IMR-90 (cell line): ENCODE measurements at regions not wholly inside any gene's neighbourhood (a gene's known extent, or its start where the extent isn't known, plus 50 kb on each side); places are given as distances from the start of the nearest gene placed in this dataset.

Experiments
- ATAC-seq: fragments of 200-7000 bp; cut with Tn5 transposase; 2 replicates; pipeline ENCODE4 v1.9.1; 2020; ENCODE audit warnings: low read depth, mild to moderate bottlenecking, moderate library complexity
- BruUV-seq: library from RNA; stranded (reverse); fragments of 400-500 nt; replicated peaks from 2 replicates; lab custom pipeline; 2021; lab: Mats Ljungman, UMichigan
- CTCF ChIA-PET: fragments of 300-600 bp; formaldehyde crosslinking; extraction: SDS; loops from one replicate; lab custom pipeline; 2021; ENCODE audit warnings: antibody characterized with exemption; lab: Yijun Ruan, JAX
- POLR2A ChIA-PET: fragments of 300-600 bp; sonication (Branson Sonifier 250); formaldehyde crosslinking; loops from one replicate; lab custom pipeline; 2022; ENCODE audit warnings: antibody characterized with exemption; ENCODE audit not compliant: unreplicated experiment; lab: Charles Lee
- DNase-seq: peaks from one replicate; pipeline ENCODE4 v3.0.0; 2013
- H2AFZ ChIP-seq: replicated peaks from 2 replicates; pipeline ENCODE3; 2013; ENCODE audit warnings: low read length, mild to moderate bottlenecking; ENCODE audit not compliant: poor library complexity
- H2AK5ac ChIP-seq: 2 replicates; pipeline ENCODE4 v1.6.1; 2013; ENCODE audit warnings: low read depth, low read length, inconsistent platforms
- H2AK9ac ChIP-seq: replicated peaks from 2 replicates; pipeline ENCODE3; 2013; ENCODE audit warnings: mild to moderate bottlenecking, low read depth, low read length, moderate library complexity; ENCODE audit not compliant: poor library complexity
- H2BK120ac ChIP-seq: 2 replicates; pipeline ENCODE4 v1.6.1; 2013; ENCODE audit warnings: low read depth, low read length, inconsistent platforms
- H2BK15ac ChIP-seq: 3 replicates; pipeline ENCODE4 v1.6.1; 2013; ENCODE audit warnings: low read depth, low read length, inconsistent platforms
- H2BK20ac ChIP-seq: 2 replicates; pipeline ENCODE4 v1.6.1; 2013; ENCODE audit warnings: low read depth, mild to moderate bottlenecking, inconsistent platforms, low read length, moderate library complexity
- H2BK5ac ChIP-seq: 2 replicates; pipeline ENCODE4 v1.6.1; 2013; ENCODE audit warnings: mild to moderate bottlenecking, low read depth, low read length, inconsistent platforms; ENCODE audit not compliant: poor library complexity, severe bottlenecking
- H3K14ac ChIP-seq: replicated peaks from 2 replicates; pipeline ENCODE4 v1.6.1; 2013; ENCODE audit warnings: low read depth, low read length, inconsistent platforms
- H3K18ac ChIP-seq: 2 replicates; pipeline ENCODE4 v1.6.1; 2013; ENCODE audit warnings: low read depth, low read length, control low read depth
- H3K23ac ChIP-seq: 2 replicates; pipeline ENCODE4 v1.6.1; 2013; ENCODE audit warnings: low read depth, low read length, inconsistent platforms
- H3K27ac ChIP-seq: 2 replicates; pipeline ENCODE4 v1.5.1; 2013; ENCODE audit warnings: mild to moderate bottlenecking, control low read depth, low read length; ENCODE audit not compliant: insufficient read depth
- H3K27me3 ChIP-seq: 2 replicates; pipeline ENCODE4 v1.6.1; 2013; ENCODE audit warnings: low read length; ENCODE audit not compliant: control insufficient read depth, insufficient read depth
- H3K36me3 ChIP-seq: 2 replicates; pipeline ENCODE4 v1.6.1; 2013; ENCODE audit warnings: low read length, mixed read lengths; ENCODE audit not compliant: control insufficient read depth, insufficient read depth
- H3K4ac ChIP-seq: 2 replicates; pipeline ENCODE4 v1.6.1; 2013; ENCODE audit warnings: low read depth, low read length, inconsistent platforms
- H3K4me1 ChIP-seq: 2 replicates; pipeline ENCODE4 v1.6.1; 2013; ENCODE audit warnings: low read length, mixed read lengths; ENCODE audit not compliant: control insufficient read depth, insufficient read depth
- H3K4me2 ChIP-seq: 2 replicates; pipeline ENCODE4 v1.6.1; 2013; ENCODE audit warnings: low read depth, mild to moderate bottlenecking, control low read depth, low read length, moderate library complexity
- H3K4me3 ChIP-seq: 2 replicates; pipeline ENCODE4 v1.5.1; 2013; ENCODE audit warnings: low read depth, mild to moderate bottlenecking, control low read depth, low read length, moderate library complexity; ENCODE audit not compliant: insufficient read depth
- H3K56ac ChIP-seq: 2 replicates; pipeline ENCODE4 v1.6.1; 2013; ENCODE audit warnings: low read length, inconsistent platforms; ENCODE audit not compliant: insufficient read depth; ENCODE audit errors: extremely low read depth
- H3K79me1 ChIP-seq, 2 experiments: 2 replicates each; pipeline ENCODE4 v1.6.1; 2013; ENCODE audit warnings: low read length in 2 of 2, inconsistent platforms in 1 of 2, low read depth in 1 of 2
- H3K9ac ChIP-seq: 2 replicates; pipeline ENCODE4 v1.6.1; 2013; ENCODE audit warnings: low read depth, low read length, control low read depth
- H3K9me1 ChIP-seq: 2 replicates; pipeline ENCODE4 v1.6.1; 2013; ENCODE audit warnings: low read length, inconsistent platforms; ENCODE audit not compliant: insufficient read depth
- H3K9me3 ChIP-seq: 2 replicates; pipeline ENCODE4 v1.6.1; 2013; ENCODE audit warnings: low read length; ENCODE audit not compliant: control insufficient read depth, insufficient read depth
- H4K20me1 ChIP-seq: 2 replicates; pipeline ENCODE4 v1.6.1; 2013; ENCODE audit warnings: low read length, inconsistent platforms; ENCODE audit not compliant: insufficient read depth
- H4K5ac ChIP-seq: 2 replicates; pipeline ENCODE4 v1.6.1; 2013; ENCODE audit warnings: mild to moderate bottlenecking, low read depth, low read length, control low read depth
- H4K8ac ChIP-seq, 2 experiments: 2 replicates each; pipeline ENCODE4 v1.6.1; 2013; ENCODE audit warnings: low read depth in 2 of 2, low read length in 2 of 2, control low read depth in 1 of 2, inconsistent platforms in 1 of 2
- H4K91ac ChIP-seq: 2 replicates; pipeline ENCODE4 v1.6.1; 2013; ENCODE audit warnings: low read depth, low read length, inconsistent platforms; ENCODE audit not compliant: insufficient read depth
- CEBPB ChIP-seq: IDR thresholded peaks from 2 replicates; pipeline ENCODE4 v1.6.1; 2012; ENCODE audit warnings: low read depth, low read length, improper control_type of control experiment
- ELK1 ChIP-seq: fragments of 150-350 bp; IDR thresholded peaks from 2 replicates; pipeline ENCODE4 v1.6.1; 2016; ENCODE audit warnings: low read depth, mild to moderate bottlenecking, low read length, moderate library complexity, borderline replicate concordance
- FOS ChIP-seq: fragments of 150-350 bp; IDR thresholded peaks from 2 replicates; pipeline ENCODE4 v1.6.1; 2016; ENCODE audit warnings: low read depth, low read length
- MAFK ChIP-seq: IDR thresholded peaks from 2 replicates; pipeline ENCODE4 v1.6.1; 2012; ENCODE audit warnings: low read depth, low read length, improper control_type of control experiment
- MXI1 ChIP-seq: IDR thresholded peaks from 2 replicates; pipeline ENCODE4 v1.6.1; 2012; ENCODE audit warnings: low read depth, mild to moderate bottlenecking, low read length, moderate library complexity, borderline replicate concordance
- NFE2L2 ChIP-seq: fragments of 150-350 bp; IDR thresholded peaks from 2 replicates; pipeline ENCODE4 v1.6.1; 2016; ENCODE audit warnings: low read depth, mild to moderate bottlenecking, low read length
- POLR2A ChIP-seq: IDR thresholded peaks from 2 replicates; pipeline ENCODE4 v1.6.1; 2012; ENCODE audit warnings: mild to moderate bottlenecking, low read depth, low read length
- WGBS, 2 experiments: methylation state at CpG; one replicate each; pipeline versions ENCODE4 v1.1.5 to v1.1.7; 2013; ENCODE audit warnings: missing lambda C conversion rate in 2 of 2; ENCODE audit not compliant: insufficient read length in 1 of 2; ENCODE audit errors: extremely low coverage in 2 of 2; 5-methylcytosine and 5-hydroxymethylcytosine counted together
- dilution Hi-C: fragments of 300-500 bp; cut with HindIII; formaldehyde crosslinking; loops from one replicate; pipeline ENCODE4 v1.14.3; 2018; ENCODE audit warnings: low sequenced_read_pairs; ENCODE audit not compliant: unreplicated experiment
- in situ Hi-C: fragments of 300-500 bp; cut with MboI; formaldehyde crosslinking; loops from 3 replicates; pipeline ENCODE4 v1.14.3; 2019; ENCODE audit warnings: low sequenced_read_pairs, inconsistent platforms, mixed read lengths
- intact Hi-C: fragments of 100-400 bp; cut with micrococcal nuclease; formaldehyde crosslinking; loops from 2 replicates; pipeline ENCODE4 v1.10.0; 2022

GRCh38 chr2:210861038-210861665 is 304.8 kb downstream of the CPS1 start:
- WGBS, 2 experiments = no CpG with 5 or more reads among the region's 2 CpGs
- Histone ChIP-seq H3K23ac (no peak overlapping the region), H3K9me1 (no peaks in the 10 kb centered on the region), H2BK20ac (no peak overlapping the region), H4K5ac (no peak overlapping the region), H4K8ac (no peak overlapping the region), H3K79me1 (no peaks in the 10 kb centered on the region), H4K91ac (no peak overlapping the region), H3K4me2 (no peak overlapping the region), H3K4ac (no peak overlapping the region), H2BK5ac (no peak overlapping the region), H2AK9ac (no peak overlapping the region), H3K56ac (no peak overlapping the region), H3K4me1 (no peaks in the 10 kb centered on the region), H2BK120ac (no peak overlapping the region), H3K9me3 (peaks cover 6% of the 10 kb centered on the region), H3K36me3 (no peaks in the 10 kb centered on the region), H3K9ac (no peak overlapping the region), H2AFZ (no peak overlapping the region), H4K20me1 (no peaks in the 10 kb centered on the region), H3K27me3 (no peaks in the 10 kb centered on the region), H3K27ac (no peak overlapping the region), H2BK15ac (no peak overlapping the region), H3K14ac (no peak overlapping the region), H3K4me3 (no peak overlapping the region), H2AK5ac (no peak overlapping the region), H3K18ac (no peak overlapping the region)
- dilution Hi-C loops (no loop called here), intact Hi-C loops (no loop called here), in situ Hi-C loops (no loop called here)
- DNase-seq = no peak
- ATAC-seq = no peak
- ChIA-PET CTCF (no interaction called here), POLR2A (no interaction called here)
- no TSS peak for BruUV-seq
- no peak for TF ChIP-seq POLR2A
- no peak for TF ChIP-seq ELK1
- TF ChIP-seq MXI1 = no peak
- no peak for TF ChIP-seq MAFK
- TF ChIP-seq CEBPB = no peak
- no peak for TF ChIP-seq FOS
- no peak for TF ChIP-seq NFE2L2
